Hepatocyte (in vitro differentiated cells): ENCODE measurements at regions not wholly inside any gene's neighbourhood (a gene's known extent, or its start where the extent isn't known, plus 50 kb on each side); places are given as distances from the start of the nearest gene placed in this dataset.

ENCODE experiments used
- DNase-seq: peaks from one replicate; pipeline ENCODE4 v3.0.0-alpha.2; 2016; ENCODE audit warnings: low spot score
- H2AFZ ChIP-seq: fragments of 200-600 bp; sonication (generic); 2 replicates; pipeline ENCODE4 v1.6.0; 2016; ENCODE audit warnings: antibody characterized with exemption, mild to moderate bottlenecking
- H3K27ac ChIP-seq: fragments of 200-600 bp; sonication (generic); 2 replicates; pipeline ENCODE4 v1.5.1; 2016; ENCODE audit warnings: mild to moderate bottlenecking
- H3K27me3 ChIP-seq: fragments of 200-600 bp; sonication (generic); 2 replicates; pipeline ENCODE4 v1.6.1; 2016
- H3K36me3 ChIP-seq: fragments of 200-600 bp; sonication (generic); replicated peaks from 2 replicates; pipeline ENCODE4 v1.5.1; 2016; ENCODE audit warnings: low read depth; ENCODE audit not compliant: insufficient read depth
- H3K4me1 ChIP-seq: fragments of 200-600 bp; sonication (generic); 2 replicates; pipeline ENCODE4 v1.5.1; 2016; ENCODE audit warnings: mild to moderate bottlenecking, moderate library complexity; ENCODE audit not compliant: insufficient read depth
- H3K4me2 ChIP-seq: fragments of 200-600 bp; sonication (generic); 2 replicates; pipeline ENCODE4 v1.6.0; 2016
- H3K4me3 ChIP-seq: fragments of 200-600 bp; sonication (generic); 2 replicates; pipeline ENCODE4 v1.5.1; 2016; ENCODE audit warnings: mild to moderate bottlenecking
- H3K79me2 ChIP-seq: fragments of 200-600 bp; sonication (generic); 2 replicates; pipeline ENCODE4 v1.6.0; 2017; ENCODE audit warnings: mild to moderate bottlenecking
- H3K9me2 ChIP-seq: fragments of 200-600 bp; sonication (generic); replicated peaks from 2 replicates; pipeline ENCODE4 v1.6.0; 2017; ENCODE audit warnings: mild to moderate bottlenecking; ENCODE audit not compliant: insufficient read depth
- H3K9me3 ChIP-seq: fragments of 200-600 bp; sonication (generic); 2 replicates; pipeline ENCODE4 v1.5.1; 2016; ENCODE audit warnings: low read depth, mild to moderate bottlenecking
- H4K20me1 ChIP-seq: fragments of 200-600 bp; sonication (generic); 2 replicates; pipeline ENCODE4 v1.6.0; 2016; ENCODE audit warnings: mild to moderate bottlenecking; ENCODE audit not compliant: insufficient read depth, poor library complexity, severe bottlenecking
- CTCF ChIP-seq: fragments of 200-600 bp; sonication (generic); IDR thresholded peaks from 2 replicates; pipeline ENCODE4 v1.5.1; 2016; ENCODE audit warnings: antibody characterized with exemption, mild to moderate bottlenecking; ENCODE audit not compliant: poor library complexity
- EZH2 ChIP-seq: fragments of 200-600 bp; sonication (generic); IDR thresholded peaks from 2 replicates; pipeline ENCODE4 v1.6.1; 2016; ENCODE audit warnings: antibody characterized with exemption, mild to moderate bottlenecking, borderline replicate concordance
- EZH2phosphoT487 ChIP-seq: fragments of 200-600 bp; sonication (generic); IDR thresholded peaks from one replicate; pipeline ENCODE4 v1.6.1; 2018; ENCODE audit warnings: antibody characterized with exemption, mild to moderate bottlenecking, low read depth, moderate library complexity; ENCODE audit not compliant: unreplicated experiment, severe bottlenecking
- WGBS: methylation state at CpG from one replicate; pipeline ENCODE4 v1.1.6; 2016; ENCODE audit warnings: low lambda C conversion rate; ENCODE audit errors: missing lambda C conversion rate; 5-methylcytosine and 5-hydroxymethylcytosine counted together

DNA sequence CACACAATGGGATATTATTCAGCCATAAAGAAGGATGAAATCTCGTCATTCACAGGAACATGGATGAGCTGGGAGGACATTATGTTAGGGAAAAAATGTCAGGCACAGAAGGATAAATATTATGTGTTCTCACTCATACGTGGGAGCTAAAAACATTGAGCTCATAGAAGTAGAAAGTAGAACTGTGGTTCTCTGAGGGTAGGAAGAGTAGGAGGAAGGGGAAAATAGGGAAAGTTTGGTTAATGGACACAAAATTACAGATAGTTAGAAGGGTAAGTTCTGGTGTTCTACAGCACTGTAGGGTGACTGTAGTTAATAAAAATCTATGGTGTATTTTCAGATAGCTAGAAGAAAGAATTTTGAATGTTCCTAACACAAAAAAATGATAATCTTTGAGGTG is 102.6 kb upstream of the LIPC start:
- no peaks in the 10 kb centered on the region for H4K20me1 ChIP-seq
- H3K36me3 ChIP-seq, result no peaks in the 10 kb centered on the region
- H3K9me3 ChIP-seq, result peaks cover 7% of the 10 kb centered on the region
- H3K9me2 ChIP-seq, result no peaks in the 10 kb centered on the region
- TF ChIP-seq EZH2phosphoT487 (no peak), CTCF (no peak), EZH2 (no peak)
- H3K4me1 ChIP-seq, result peaks cover 35% of the 10 kb centered on the region
- DNase-seq, result no peak
- H2AFZ ChIP-seq, result no peak overlapping the region
- no peaks in the 10 kb centered on the region for H3K27me3 ChIP-seq
- WGBS, result 90% methylated on average over 2 of the region's 2 CpGs
- H3K27ac ChIP-seq, result no peak overlapping the region
- no peak overlapping the region for H3K4me3 ChIP-seq
- H3K79me2 ChIP-seq, result no peaks in the 10 kb centered on the region
- H3K4me2 ChIP-seq, result no peak overlapping the region

- Histone ChIP-seq H3K27ac (peak overlapping the region; percentile 96), H3K4me2 (peak overlapping the region; percentile 50)
- WGBS, result 63% methylated on average over 13 of the region's 13 CpGs
Measured at GRCh38 chr15:58329781-58330671, 101.8 kb upstream of the LIPC start.

GRCh38 chr15:58330741-58331559 is 100.8 kb upstream of the LIPC start:
- Histone ChIP-seq H3K27me3 (no peaks in the 10 kb centered on the region), H3K4me3 (no peak overlapping the region), H3K9me2 (no peaks in the 10 kb centered on the region), H3K4me1 (peaks cover 35% of the 10 kb centered on the region), H3K79me2 (no peaks in the 10 kb centered on the region), H3K27ac (peak overlapping the region; percentile 96), H2AFZ (no peak overlapping the region), H3K4me2 (peak overlapping the region; percentile 50), H3K9me3 (peaks cover 7% of the 10 kb centered on the region), H4K20me1 (no peaks in the 10 kb centered on the region), H3K36me3 (no peaks in the 10 kb centered on the region)
- TF ChIP-seq CTCF (no peak), EZH2 (no peak), EZH2phosphoT487 (no peak)
- DNase-seq, result no peak
- WGBS, result 34% methylated on average over 8 of the region's 8 CpGs

More at GRCh38 chr15:58329781-58330671, 101.8 kb upstream of the LIPC start:
- Histone ChIP-seq H3K9me2 (no peaks in the 10 kb centered on the region), H4K20me1 (no peaks in the 10 kb centered on the region), H3K79me2 (no peaks in the 10 kb centered on the region), H3K4me3 (no peak overlapping the region), H3K27me3 (no peaks in the 10 kb centered on the region), H3K9me3 (peaks cover 7% of the 10 kb centered on the region), H3K36me3 (no peaks in the 10 kb centered on the region), H2AFZ (no peak overlapping the region), H3K4me1 (peaks cover 35% of the 10 kb centered on the region)
- TF ChIP-seq CTCF, result no peak
- TF ChIP-seq EZH2phosphoT487, result no peak
- TF ChIP-seq EZH2, result no peak
- DNase-seq, result peak; percentile 45
